Esophagus squamous epithelium (tissue), 5 donors: ENCODE measurements at regions not wholly inside any gene's neighbourhood (a gene's known extent, or its start where the extent isn't known, plus 50 kb on each side); places are given as distances from the start of the nearest gene placed in this dataset.
"Not testable (repeated sequence)": the region's sequence is repeated elsewhere in the genome, so short reads cannot be mapped to it uniquely, and the experiment has no call there.

Experiments
- DNase-seq: peaks from one replicate; lab custom pipeline; 2025; lab: John Stamatoyannopoulos, UW
- H3K27ac ChIP-seq, 4 donors: fragments of 200-600 bp; sonication (generic); one replicate each; pipeline ENCODE4 v1.5.1; 2016 to 2019; ENCODE audit warnings: mild to moderate bottlenecking in 1 of 4
- H3K27me3 ChIP-seq, 4 donors: fragments of 200-600 bp; sonication (generic); 1 replicate in 3 of 4; 2 replicates in 1 of 4; pipeline versions ENCODE4 v1.5.1 to v1.6.0; 2017 to 2021; ENCODE audit warnings: antibody characterized with exemption in 1 of 4
- H3K36me3 ChIP-seq, 3 donors: fragments of 200-600 bp; sonication (generic); one replicate each; pipeline ENCODE4 v1.5.1; 2016 to 2019
- H3K4me1 ChIP-seq, 3 donors: fragments of 200-600 bp; sonication (generic); one replicate each; pipeline ENCODE4 v1.5.1; 2017 to 2019
- H3K4me3 ChIP-seq, 4 donors: fragments of 200-600 bp; sonication (generic); 1 replicate in 3 of 4; 2 replicates in 1 of 4; pipeline ENCODE4 v1.5.1; 2016 to 2019; ENCODE audit warnings: mild to moderate bottlenecking in 2 of 4, moderate library complexity in 1 of 4
- H3K9me3 ChIP-seq, 3 donors: fragments of 200-600 bp; sonication (generic); one replicate each; pipeline ENCODE4 v1.5.1; 2016 to 2019
- POLR2A ChIP-seq, 4 donors: fragments of 450-650 bp; IDR thresholded peaks; one replicate each; pipeline ENCODE4 v1.6.1; 2017; ENCODE audit warnings: antibody characterized with exemption in 4 of 4, mild to moderate bottlenecking in 4 of 4, moderate library complexity in 3 of 4
- WGBS, 2 donors: methylation state at CpG; one replicate each; pipeline ENCODE4 v1.1.5; 2018; 5-methylcytosine and 5-hydroxymethylcytosine counted together
- intact Hi-C: fragments of 100-400 bp; cut with DNase I; formaldehyde crosslinking; loops from one replicate; pipeline ENCODE4 v1.15.0; 2022
- TF ChIP-seq, protein P1 (sequence below), 6 experiments: fragments of 450-650 bp in 4 of 6; fragments of 200-600 bp in 2 of 6; sonication (generic) in 2 of 6; IDR thresholded peaks; one replicate each; pipeline ENCODE4 v1.5.1; 2016 to 2019; ENCODE audit warnings: antibody characterized with exemption in 6 of 6, mild to moderate bottlenecking in 4 of 6, moderate library complexity in 4 of 6
- donor health status: DM: yes; HTN: yes; CAD: no.

DNA sequence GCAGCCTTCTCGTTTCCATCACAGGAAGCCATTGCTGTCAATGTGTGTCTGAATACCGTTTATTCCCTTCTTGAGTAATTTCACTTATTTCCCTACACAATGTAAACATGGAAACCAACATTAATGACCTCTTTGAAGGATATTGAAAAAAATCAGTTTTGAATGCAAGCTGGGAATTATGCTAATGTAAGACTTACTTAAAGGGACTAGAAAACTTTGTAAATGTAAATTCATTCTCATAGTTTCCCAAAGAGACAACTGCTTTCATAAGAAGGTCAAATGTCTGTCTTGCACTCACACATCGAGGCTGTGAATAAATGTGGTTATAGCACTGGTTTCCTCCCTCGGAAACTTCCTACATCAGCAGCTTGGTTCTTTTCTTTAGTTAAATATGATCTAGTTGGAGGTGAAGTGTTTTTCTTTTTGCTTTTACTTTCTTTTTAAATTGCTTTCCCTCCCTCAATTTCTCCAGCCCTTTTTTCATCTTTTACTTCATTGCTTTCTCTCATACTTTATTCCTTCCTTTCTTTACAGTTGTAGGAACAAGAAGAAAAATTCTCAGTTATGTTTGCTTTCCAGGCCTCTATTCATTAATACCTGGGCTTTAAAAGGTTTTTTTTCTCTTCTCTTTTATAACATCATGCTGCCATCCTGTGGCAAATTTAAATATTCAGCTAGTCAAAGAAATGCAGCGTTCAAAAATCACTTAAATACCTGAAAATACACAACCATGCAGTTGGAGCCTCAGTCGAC, 108.3 kb downstream of the TNFAIP3 start:
- Histone ChIP-seq H3K4me3 (no peak overlapping the region), H3K36me3 (no peaks in the 10 kb centered on the region), H3K9me3 (no peaks in the 10 kb centered on the region), H3K27ac (peak overlapping the region in 2 of 4 donors; percentile 38 to 49), H3K4me1 (peaks cover 4 to 38% (median 4%) of the 10 kb centered on the region in 3 donors), H3K27me3 (no peaks in the 10 kb centered on the region)
- intact Hi-C loops: loop anchor here (10.0 kb wide), 1 partner anchor 271 kb away; no protein-coding TSS in a partner anchor
- TF ChIP-seq POLR2A (IDR thresholded peaks at IDR 0.05): no peak
- TF ChIP-seq, protein P1, sequence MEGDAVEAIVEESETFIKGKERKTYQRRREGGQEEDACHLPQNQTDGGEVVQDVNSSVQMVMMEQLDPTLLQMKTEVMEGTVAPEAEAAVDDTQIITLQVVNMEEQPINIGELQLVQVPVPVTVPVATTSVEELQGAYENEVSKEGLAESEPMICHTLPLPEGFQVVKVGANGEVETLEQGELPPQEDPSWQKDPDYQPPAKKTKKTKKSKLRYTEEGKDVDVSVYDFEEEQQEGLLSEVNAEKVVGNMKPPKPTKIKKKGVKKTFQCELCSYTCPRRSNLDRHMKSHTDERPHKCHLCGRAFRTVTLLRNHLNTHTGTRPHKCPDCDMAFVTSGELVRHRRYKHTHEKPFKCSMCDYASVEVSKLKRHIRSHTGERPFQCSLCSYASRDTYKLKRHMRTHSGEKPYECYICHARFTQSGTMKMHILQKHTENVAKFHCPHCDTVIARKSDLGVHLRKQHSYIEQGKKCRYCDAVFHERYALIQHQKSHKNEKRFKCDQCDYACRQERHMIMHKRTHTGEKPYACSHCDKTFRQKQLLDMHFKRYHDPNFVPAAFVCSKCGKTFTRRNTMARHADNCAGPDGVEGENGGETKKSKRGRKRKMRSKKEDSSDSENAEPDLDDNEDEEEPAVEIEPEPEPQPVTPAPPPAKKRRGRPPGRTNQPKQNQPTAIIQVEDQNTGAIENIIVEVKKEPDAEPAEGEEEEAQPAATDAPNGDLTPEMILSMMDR (IDR thresholded peaks at IDR 0.05): peak in 3 of 6 experiments; percentile 26 to 51 (median 48)
- no peak for DNase-seq
- 31 to 33% methylated on average over 6 of the region's 6 CpGs for WGBS, 2 donors

DNA sequence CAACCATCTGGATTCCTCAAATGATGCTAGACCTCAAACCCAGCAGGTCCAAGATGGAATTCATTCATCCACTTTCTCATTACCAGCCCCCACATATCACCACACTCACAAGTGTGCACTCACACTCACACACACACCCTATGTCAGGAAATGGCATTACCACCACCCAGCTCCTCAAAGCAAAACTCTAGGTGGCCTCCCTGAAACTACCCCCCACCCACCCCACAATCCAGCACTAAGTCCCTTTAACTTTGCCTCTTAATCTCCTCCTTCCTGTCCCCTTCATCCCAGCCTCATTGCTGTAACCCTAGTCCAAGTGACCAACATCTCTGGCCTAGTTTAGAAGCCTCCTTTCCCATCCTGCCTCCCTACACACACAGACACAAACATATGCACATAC, 109.4 kb downstream of the TNFAIP3 start:
- H3K36me3 ChIP-seq: no peaks in the 10 kb centered on the region
- H3K4me1 ChIP-seq: peaks cover 4 to 38% (median 4%) of the 10 kb centered on the region in 3 donors
- TF ChIP-seq, protein P1 (IDR thresholded peaks at IDR 0.05): no peak
- no peak for TF ChIP-seq POLR2A (IDR thresholded peaks at IDR 0.05)
- no peak for DNase-seq
- no peak overlapping the region for H3K27ac ChIP-seq
- intact Hi-C loops: loop anchor here (10.0 kb wide), 1 partner anchor 272 kb away; no protein-coding TSS in a partner anchor
- no peaks in the 10 kb centered on the region for H3K9me3 ChIP-seq
- H3K27me3 ChIP-seq: no peaks in the 10 kb centered on the region
- no peak overlapping the region for H3K4me3 ChIP-seq

DNA sequence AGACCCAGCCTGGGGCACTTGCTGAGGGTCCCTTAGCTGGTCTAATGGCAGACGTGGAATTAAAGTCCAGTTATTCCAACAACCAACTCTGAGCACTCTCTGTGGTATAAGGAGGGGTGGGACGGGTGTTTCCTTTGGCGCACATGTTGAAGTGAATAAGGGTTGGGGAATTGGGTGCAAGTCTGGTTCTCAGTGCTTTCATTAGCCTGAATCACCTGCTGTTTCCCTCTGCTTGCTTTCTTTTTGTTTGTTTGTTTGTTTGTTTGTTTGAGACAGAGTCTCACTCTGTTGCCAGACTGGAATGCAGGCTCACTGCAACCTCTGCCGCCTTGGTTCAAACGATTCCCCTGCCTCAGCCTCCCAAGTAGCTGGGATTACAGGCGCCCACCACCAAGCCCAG, 110.1 kb downstream of the TNFAIP3 start:
- Histone ChIP-seq H3K27me3 (no peaks in the 10 kb centered on the region), H3K9me3 (no peaks in the 10 kb centered on the region), H3K36me3 (no peaks in the 10 kb centered on the region), H3K4me1 (peaks cover 4 to 38% (median 4%) of the 10 kb centered on the region in 3 donors), H3K4me3 (no peak overlapping the region), H3K27ac (peak overlapping the region in 2 of 4 donors; percentile 25 to 57)
- TF ChIP-seq, protein P1 (IDR thresholded peaks at IDR 0.05): no peak
- TF ChIP-seq POLR2A (IDR thresholded peaks at IDR 0.05): no peak
- no peak for DNase-seq
- intact Hi-C loops: loop anchor here (10.0 kb wide), 1 partner anchor 272 kb away; no protein-coding TSS in a partner anchor
- WGBS, 2 donors: 84 to 95% methylated on average over 4 to 6 of the region's 6 CpGs

DNA sequence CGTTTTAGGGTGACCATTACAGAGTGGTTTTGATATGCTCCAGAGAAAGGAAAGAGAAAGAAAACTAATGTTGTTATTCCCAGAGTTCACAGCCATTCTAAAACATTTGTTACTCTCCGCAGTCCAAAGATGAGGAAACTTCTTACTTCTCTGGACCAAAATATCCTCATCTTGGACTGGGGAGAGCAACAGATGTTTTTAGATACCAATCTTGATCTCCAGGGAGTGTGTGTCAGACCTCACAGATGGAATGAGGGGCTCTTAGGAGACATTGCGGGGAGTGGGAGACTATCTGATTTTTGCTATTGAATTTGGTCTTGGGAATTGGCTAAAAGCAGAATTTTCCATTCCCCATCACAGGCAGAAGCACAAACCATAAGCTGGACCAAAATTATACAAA, 110.8 kb downstream of the TNFAIP3 start:
- WGBS, 2 donors: 60 to 68% methylated on average over 3 of the region's 3 CpGs
- intact Hi-C loops: loop anchor here (10.0 kb wide), 1 partner anchor 273 kb away; no protein-coding TSS in a partner anchor
- peak overlapping the region in 2 of 4 donors; percentile 25 to 57 for H3K27ac ChIP-seq
- H3K36me3 ChIP-seq: no peaks in the 10 kb centered on the region
- no peak overlapping the region for H3K4me3 ChIP-seq
- H3K4me1 ChIP-seq: peaks cover 4 to 38% (median 4%) of the 10 kb centered on the region in 3 donors
- no peak for TF ChIP-seq POLR2A (IDR thresholded peaks at IDR 0.05)
- TF ChIP-seq, protein P1 (IDR thresholded peaks at IDR 0.05): no peak
- H3K27me3 ChIP-seq: no peaks in the 10 kb centered on the region
- no peaks in the 10 kb centered on the region for H3K9me3 ChIP-seq
- DNase-seq: no peak

DNA sequence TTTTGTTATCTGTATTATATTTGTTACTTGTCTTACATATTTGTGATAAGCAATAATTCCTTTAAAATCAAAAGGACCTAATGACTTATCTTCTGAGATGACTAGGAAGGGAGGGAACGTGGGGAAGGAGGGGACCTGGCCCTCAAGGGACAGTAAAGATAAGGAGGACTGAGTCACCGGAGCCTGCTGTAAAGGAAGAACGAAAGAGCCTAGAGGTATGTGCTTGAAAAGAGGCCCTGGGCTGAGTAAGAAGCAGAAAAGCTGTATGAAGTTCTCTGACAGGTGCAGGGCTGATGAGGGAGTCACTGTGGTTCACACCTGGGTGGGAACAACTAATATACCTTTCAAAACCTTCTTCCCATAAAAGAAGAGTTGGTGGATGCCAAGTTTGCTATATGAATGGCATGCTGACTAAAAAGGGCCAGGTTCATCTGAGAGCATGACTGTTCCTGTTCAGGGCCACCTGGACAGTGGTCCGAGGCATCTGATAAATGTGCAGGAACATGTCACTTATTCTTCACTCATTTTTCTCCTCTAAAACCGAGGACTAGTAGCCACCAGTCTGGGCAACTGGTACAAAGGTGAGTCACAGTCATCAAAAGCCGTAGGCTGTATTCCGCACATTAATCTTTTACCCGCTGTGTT, 111.3 kb downstream of the TNFAIP3 start:
- Histone ChIP-seq H3K4me1 (peaks cover 4 to 41% (median 4%) of the 10 kb centered on the region in 3 donors), H3K4me3 (no peak overlapping the region), H3K27ac (peak overlapping the region in 2 of 4 donors; percentile 25 to 57), H3K36me3 (no peaks in the 10 kb centered on the region), H3K9me3 (no peaks in the 10 kb centered on the region), H3K27me3 (no peaks in the 10 kb centered on the region)
- no peak for TF ChIP-seq POLR2A (IDR thresholded peaks at IDR 0.05)
- TF ChIP-seq, protein P1 (IDR thresholded peaks at IDR 0.05): no peak
- intact Hi-C loops: loop anchor here (10.0 kb wide), 1 partner anchor 274 kb away; no protein-coding TSS in a partner anchor
- 31 to 50% methylated on average over 8 of the region's 8 CpGs for WGBS, 2 donors
- no peak for DNase-seq

DNA sequence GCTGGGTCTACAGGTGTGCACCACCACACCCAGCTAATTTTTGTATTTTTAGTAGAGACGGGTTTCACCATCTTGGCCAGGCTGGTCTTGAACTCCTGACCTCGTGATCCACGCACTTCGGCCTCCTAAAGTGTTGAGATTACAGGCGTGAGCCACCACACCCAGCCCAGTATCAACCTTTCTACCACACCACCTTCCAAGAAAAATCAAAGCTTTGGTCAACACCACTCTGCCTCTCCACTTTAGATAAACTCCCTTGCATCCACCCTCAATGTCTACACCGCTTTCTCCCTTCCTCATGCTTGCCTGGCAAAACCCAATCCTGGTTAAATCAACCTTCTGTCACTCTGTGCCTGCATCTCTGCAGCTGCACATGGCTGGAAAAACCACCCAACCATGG, 112.2 kb downstream of the TNFAIP3 start:
- not testable (repeated sequence) for H3K9me3 ChIP-seq, H3K4me3 ChIP-seq, H3K27ac ChIP-seq, H3K36me3 ChIP-seq, H3K27me3 ChIP-seq, DNase-seq
- peaks cover 4 to 42% (median 4%) of the 10 kb centered on the region in 3 donors for H3K4me1 ChIP-seq
- intact Hi-C loops: loop anchor here (10.0 kb wide), 1 partner anchor 274 kb away; no protein-coding TSS in a partner anchor
- WGBS, 2 donors: 87 to 93% methylated on average over 6 of the region's 6 CpGs
